Small intestine (tissue), 7 donors: ENCODE measurements at regions not wholly inside any gene's neighbourhood (a gene's known extent, or its start where the extent isn't known, plus 50 kb on each side); places are given as distances from the start of the nearest gene placed in this dataset.

Experiments
- DNase-seq, 2 donors: peaks; one replicate each; pipeline versions ENCODE4 v3.0.0 to v3.0.0-alpha.2; 2013
- FAIRE-seq: peaks from 2 replicates; lab custom pipeline; 2012; peaks lifted over from hg19 to GRCh38; lab: Jason Lieb, UNC
- H3K27ac ChIP-seq, 3 donors: one replicate each; pipeline ENCODE4 v1.5.1; 2013; ENCODE audit warnings: low read length in 2 of 3, mild to moderate bottlenecking in 2 of 3, control low read depth in 1 of 3, inconsistent platforms in 1 of 3, low read depth in 1 of 3, moderate library complexity in 1 of 3
- H3K27me3 ChIP-seq, 3 donors: one replicate each; pipeline ENCODE4 v1.6.1; 2013; ENCODE audit warnings: low read length in 3 of 3, inconsistent platforms in 1 of 3; ENCODE audit not compliant: control insufficient read depth in 3 of 3, insufficient read depth in 3 of 3
- H3K36me3 ChIP-seq, 3 donors: one replicate each; pipeline ENCODE4 v1.6.1; 2013; ENCODE audit warnings: low read length in 3 of 3, inconsistent platforms in 1 of 3, low read depth in 1 of 3, mild to moderate bottlenecking in 1 of 3, moderate library complexity in 1 of 3; ENCODE audit not compliant: control insufficient read depth in 3 of 3, insufficient read depth in 2 of 3
- H3K4me1 ChIP-seq, 3 donors: one replicate each; pipeline ENCODE4 v1.6.1; 2013; ENCODE audit warnings: low read length in 2 of 3, inconsistent platforms in 1 of 3, low read depth in 1 of 3, mild to moderate bottlenecking in 1 of 3, moderate library complexity in 1 of 3; ENCODE audit not compliant: control insufficient read depth in 3 of 3, insufficient read depth in 2 of 3
- H3K4me3 ChIP-seq, 3 donors: one replicate each; pipeline ENCODE4 v1.5.1; 2013; ENCODE audit warnings: low read length in 3 of 3, control low read depth in 1 of 3, inconsistent platforms in 1 of 3, low read depth in 1 of 3, mild to moderate bottlenecking in 1 of 3, moderate library complexity in 1 of 3
- H3K9me3 ChIP-seq, 2 donors: one replicate each; pipeline ENCODE4 v1.6.1; 2013; ENCODE audit warnings: low read depth in 1 of 2, low read length in 1 of 2; ENCODE audit not compliant: control insufficient read depth in 2 of 2, insufficient read depth in 1 of 2
- WGBS, 3 donors: extraction: QIAGEN DNeasy Blood & Tissue Kit; methylation state at CpG; one replicate each; pipeline ENCODE4 v1.1.7; 2013; 5-methylcytosine and 5-hydroxymethylcytosine counted together
- donor health status: healthy with polysubstance abuse.
- donor health status: control.
- donor health status: control.
- donor health status: Bipolar disorder and iron deficiency.
- donor health status: healthy.

GRCh38 chr11:43573233-43573632 is 107.3 kb upstream of the HSD17B12 start:
- Histone ChIP-seq H3K27ac (no peak overlapping the region), H3K36me3 (no peaks in the 10 kb centered on the region), H3K27me3 (peaks cover 5 to 75% (median 41%) of the 10 kb centered on the region in 3 donors), H3K4me3 (no peak overlapping the region), H3K4me1 (peaks cover 0 to 7% (median 0%) of the 10 kb centered on the region in 3 donors), H3K9me3 (no peaks in the 10 kb centered on the region)
- 9 to 13% (median 12%) methylated on average over 6 of the region's 6 CpGs for WGBS, 3 donors
- FAIRE-seq (no peak), DNase-seq (no peak)

GRCh38 chr11:43573873-43574272 is 106.7 kb upstream of the HSD17B12 start:
- DNase-seq (no peak), FAIRE-seq (no peak)
- H3K4me3 ChIP-seq, result no peak overlapping the region
- no peaks in the 10 kb centered on the region for H3K36me3 ChIP-seq
- no peaks in the 10 kb centered on the region for H3K9me3 ChIP-seq
- H3K4me1 ChIP-seq, result peaks cover 0 to 7% (median 0%) of the 10 kb centered on the region in 3 donors
- H3K27me3 ChIP-seq, result peaks cover 5 to 82% (median 43%) of the 10 kb centered on the region in 3 donors
- no peak overlapping the region for H3K27ac ChIP-seq
- 36 to 45% (median 39%) methylated on average over 5 of the region's 5 CpGs for WGBS, 3 donors

GRCh38 chr11:43574411-43574810 is 106.1 kb upstream of the HSD17B12 start:
- 6 to 19% (median 12%) methylated on average over 1 of the region's 1 CpG for WGBS, 3 donors
- Histone ChIP-seq H3K27ac (peak overlapping the region in 1 of 3 donors; percentile 6), H3K27me3 (peaks cover 5 to 85% (median 43%) of the 10 kb centered on the region in 3 donors), H3K36me3 (no peaks in the 10 kb centered on the region), H3K4me3 (no peak overlapping the region), H3K9me3 (no peaks in the 10 kb centered on the region), H3K4me1 (peaks cover 0 to 7% (median 0%) of the 10 kb centered on the region in 3 donors)
- no peak for FAIRE-seq
- DNase-seq, result no peak

GRCh38 chr11:43574949-43575912 is 105.3 kb upstream of the HSD17B12 start:
- peak overlapping the region in 1 of 3 donors; percentile 38 for H3K27ac ChIP-seq
- peaks cover 2 to 7% (median 3%) of the 10 kb centered on the region in 3 donors for H3K4me1 ChIP-seq
- peak in 1 of 2 donors; percentile 53 for DNase-seq
- H3K4me3 ChIP-seq, result peak overlapping the region in 1 of 3 donors; percentile 35
- 1 to 2% (median 2%) methylated on average over 50 of the region's 50 CpGs for WGBS, 3 donors
- H3K9me3 ChIP-seq, result no peaks in the 10 kb centered on the region
- H3K27me3 ChIP-seq, result peaks cover 5 to 91% (median 46%) of the 10 kb centered on the region in 3 donors
- FAIRE-seq, result no peak
- H3K36me3 ChIP-seq, result no peaks in the 10 kb centered on the region

- Histone ChIP-seq H3K4me1 (peaks cover 2 to 7% (median 3%) of the 10 kb centered on the region in 3 donors), H3K36me3 (no peaks in the 10 kb centered on the region), H3K9me3 (no peaks in the 10 kb centered on the region), H3K4me3 (peak overlapping the region in 1 of 3 donors; percentile 35), H3K27ac (peak overlapping the region in 1 of 3 donors; percentile 38), H3K27me3 (peaks cover 5 to 95% (median 51%) of the 10 kb centered on the region in 3 donors)
- DNase-seq (no peak), FAIRE-seq (no peak)
- WGBS, 3 donors, result 4 to 8% (median 6%) methylated on average over 11 of the region's 11 CpGs
These were observed 104.6 kb upstream of the HSD17B12 start for GRCh38 chr11:43575913-43576310.

GRCh38 chr11:43576320-43576802 is 104.2 kb upstream of the HSD17B12 start:
- Histone ChIP-seq H3K27me3 (peaks cover 7 to 96% (median 52%) of the 10 kb centered on the region in 3 donors), H3K4me3 (peak overlapping the region in 1 of 3 donors; percentile 35), H3K4me1 (peaks cover 2 to 7% (median 3%) of the 10 kb centered on the region in 3 donors), H3K36me3 (no peaks in the 10 kb centered on the region), H3K9me3 (no peaks in the 10 kb centered on the region), H3K27ac (peak overlapping the region in 1 of 3 donors; percentile 38)
- no peak for FAIRE-seq
- WGBS, 3 donors, result 13 to 17% (median 17%) methylated on average over 11 of the region's 11 CpGs
- DNase-seq, result no peak

GRCh38 chr11:43576803-43577521 is 103.6 kb upstream of the HSD17B12 start:
- no peaks in the 10 kb centered on the region for H3K36me3 ChIP-seq
- no peaks in the 10 kb centered on the region for H3K9me3 ChIP-seq
- peaks cover 7 to 98% (median 58%) of the 10 kb centered on the region in 3 donors for H3K27me3 ChIP-seq
- 3 to 8% (median 8%) methylated on average over 34 to 35 of the region's 35 CpGs for WGBS, 3 donors
- H3K4me1 ChIP-seq, result peaks cover 2 to 7% (median 3%) of the 10 kb centered on the region in 3 donors
- FAIRE-seq (no peak), DNase-seq (peak; percentile 7 to 58)
- peak overlapping the region in 1 of 3 donors; percentile 35 for H3K4me3 ChIP-seq
- no peak overlapping the region for H3K27ac ChIP-seq
